ENCODE measurements at regions not wholly inside any gene's neighbourhood (a gene's known extent, or its start where the extent isn't known, plus 50 kb on each side); places are given as distances from the start of the nearest gene placed in this dataset.
"Not testable (repeated sequence)": the region's sequence is repeated elsewhere in the genome, so short reads cannot be mapped to it uniquely, and the experiment has no call there.

- Histone ChIP-seq H2BK15ac (ENCODE audit: low read depth, poor library complexity, severe bottlenecking) (no peak overlapping the region), H3K14ac (ENCODE audit: low read length in 2 of 2) (no peak overlapping the region), H2BK120ac (ENCODE audit: low read depth, low read length) (no peak overlapping the region), H3K4me3 (ENCODE audit: insufficient read depth in 1 of 2, low read depth in 1 of 2, low read length in 2 of 2) (no peak overlapping the region), H3K4me1 (ENCODE audit: control insufficient read depth, insufficient read depth, low read depth, low read length) (no peaks in the 10 kb centered on the region), H3K4me2 (ENCODE audit: low read length, poor library complexity, severe bottlenecking) (no peak overlapping the region), H3K9me3 (ENCODE audit: control insufficient read depth, low read length) (no peaks in the 10 kb centered on the region), H4K8ac (ENCODE audit: low read length) (no peak overlapping the region), H3K27me3 (ENCODE audit: control insufficient read depth in 1 of 2, insufficient read depth in 1 of 2, low read length in 2 of 2) (no peaks in the 10 kb centered on the region), H2BK5ac (ENCODE audit: low read depth, low read length, poor library complexity, severe bottlenecking) (no peak overlapping the region), H3K27ac (ENCODE audit: low read length, poor library complexity, severe bottlenecking) (no peak overlapping the region), H3K36me3 (ENCODE audit: control insufficient read depth in 1 of 2, insufficient read depth in 2 of 2, low read depth in 1 of 2, low read length in 2 of 2) (no peaks in the 10 kb centered on the region), H3K4ac (ENCODE audit: low read depth in 1 of 2, low read length in 2 of 2) (no peak overlapping the region), H2AK5ac (ENCODE audit: low read length, severe bottlenecking) (no peak overlapping the region), H3K9ac (ENCODE audit: low read length) (no peak overlapping the region), H3K18ac (ENCODE audit: low read depth in 1 of 2, low read length in 2 of 2) (no peak overlapping the region), H3K23ac (ENCODE audit: low read length in 2 of 2) (no peak overlapping the region), H4K91ac (ENCODE audit: low read length) (no peak overlapping the region), H3K79me1 (replicated peaks; ENCODE audit: low read length, poor library complexity, severe bottlenecking) (no peaks in the 10 kb centered on the region), H2BK12ac (ENCODE audit: low read length in 2 of 2) (no peak overlapping the region), H2AFZ (ENCODE audit: low read depth, low read length) (no peak overlapping the region)
- DNase-seq, result no peak
- WGBS, result no CpG with 5 or more reads among the region's 3 CpGs
These were observed 624.7 kb upstream of the ACO1 start for GRCh38 chr9:31759703-31760102.

GRCh38 chr9:31774021-31774420 lies 610.4 kb upstream of the ACO1 start:
- H3K9ac ChIP-seq (ENCODE audit: low read length); H2BK15ac ChIP-seq (ENCODE audit: low read depth, poor library complexity, severe bottlenecking); H4K91ac ChIP-seq (ENCODE audit: low read length); H3K79me1 ChIP-seq (replicated peaks; ENCODE audit: low read length, poor library complexity, severe bottlenecking); H4K8ac ChIP-seq (ENCODE audit: low read length); H3K4me3 ChIP-seq (ENCODE audit: insufficient read depth in 1 of 2, low read depth in 1 of 2, low read length in 2 of 2); H3K36me3 ChIP-seq (ENCODE audit: control insufficient read depth in 1 of 2, insufficient read depth in 2 of 2, low read depth in 1 of 2, low read length in 2 of 2); H3K4me1 ChIP-seq (ENCODE audit: control insufficient read depth, insufficient read depth, low read depth, low read length); H3K23ac ChIP-seq (ENCODE audit: low read length in 2 of 2); H3K4me2 ChIP-seq (ENCODE audit: low read length, poor library complexity, severe bottlenecking); H2AK5ac ChIP-seq (ENCODE audit: low read length, severe bottlenecking); H2BK120ac ChIP-seq (ENCODE audit: low read depth, low read length); H2AFZ ChIP-seq (ENCODE audit: low read depth, low read length); H3K27me3 ChIP-seq (ENCODE audit: control insufficient read depth in 1 of 2, insufficient read depth in 1 of 2, low read length in 2 of 2); H3K18ac ChIP-seq (ENCODE audit: low read depth in 1 of 2, low read length in 2 of 2); H2BK5ac ChIP-seq (ENCODE audit: low read depth, low read length, poor library complexity, severe bottlenecking); H2BK12ac ChIP-seq (ENCODE audit: low read length in 2 of 2); DNase-seq; H3K4ac ChIP-seq (ENCODE audit: low read depth in 1 of 2, low read length in 2 of 2); H3K14ac ChIP-seq (ENCODE audit: low read length in 2 of 2); H3K27ac ChIP-seq (ENCODE audit: low read length, poor library complexity, severe bottlenecking): not testable (repeated sequence)
- H3K9me3 ChIP-seq (ENCODE audit: control insufficient read depth, low read length), result peaks cover 24% of the 10 kb centered on the region
- WGBS, result no CpG with 5 or more reads among the region's 3 CpGs

DNA sequence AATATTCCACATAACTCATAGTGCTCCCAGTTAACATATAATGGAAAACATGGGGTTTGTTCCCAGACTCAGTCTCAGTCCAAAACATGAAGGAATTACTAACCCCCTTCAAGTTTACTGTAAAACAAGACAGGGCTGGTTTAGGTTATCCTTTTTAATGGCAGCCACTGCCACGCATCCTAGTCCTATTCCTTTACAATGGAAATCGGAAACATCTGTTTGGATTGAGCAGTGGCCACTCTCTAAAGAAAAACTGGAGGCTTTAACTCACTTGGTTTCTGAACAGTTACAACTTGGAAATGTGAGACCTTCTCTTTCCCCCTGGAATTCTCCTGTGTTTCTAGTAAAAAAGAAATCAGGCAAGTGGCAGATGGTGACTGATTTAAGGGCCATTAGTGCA lies 609.9 kb upstream of the ACO1 start:
- Histone ChIP-seq H3K23ac (ENCODE audit: low read length in 2 of 2) (no peak overlapping the region), H2BK5ac (ENCODE audit: low read depth, low read length, poor library complexity, severe bottlenecking) (no peak overlapping the region), H2AK5ac (ENCODE audit: low read length, severe bottlenecking) (no peak overlapping the region), H3K4me2 (ENCODE audit: low read length, poor library complexity, severe bottlenecking) (no peak overlapping the region), H3K9me3 (ENCODE audit: control insufficient read depth, low read length) (peaks cover 20% of the 10 kb centered on the region), H3K4me3 (ENCODE audit: insufficient read depth in 1 of 2, low read depth in 1 of 2, low read length in 2 of 2) (no peak overlapping the region), H3K4me1 (ENCODE audit: control insufficient read depth, insufficient read depth, low read depth, low read length) (no peaks in the 10 kb centered on the region), H3K27ac (ENCODE audit: low read length, poor library complexity, severe bottlenecking) (no peak overlapping the region), H3K4ac (ENCODE audit: low read depth in 1 of 2, low read length in 2 of 2) (no peak overlapping the region), H3K79me1 (replicated peaks; ENCODE audit: low read length, poor library complexity, severe bottlenecking) (no peaks in the 10 kb centered on the region), H2AFZ (ENCODE audit: low read depth, low read length) (no peak overlapping the region), H2BK12ac (ENCODE audit: low read length in 2 of 2) (no peak overlapping the region), H2BK120ac (ENCODE audit: low read depth, low read length) (no peak overlapping the region), H3K27me3 (ENCODE audit: control insufficient read depth in 1 of 2, insufficient read depth in 1 of 2, low read length in 2 of 2) (no peaks in the 10 kb centered on the region), H2BK15ac (ENCODE audit: low read depth, poor library complexity, severe bottlenecking) (no peak overlapping the region), H3K9ac (ENCODE audit: low read length) (no peak overlapping the region), H3K36me3 (ENCODE audit: control insufficient read depth in 1 of 2, insufficient read depth in 2 of 2, low read depth in 1 of 2, low read length in 2 of 2) (no peaks in the 10 kb centered on the region), H3K18ac (ENCODE audit: low read depth in 1 of 2, low read length in 2 of 2) (no peak overlapping the region), H4K8ac (ENCODE audit: low read length) (no peak overlapping the region), H4K91ac (ENCODE audit: low read length) (no peak overlapping the region), H3K14ac (ENCODE audit: low read length in 2 of 2) (no peak overlapping the region)
- DNase-seq, result no peak
- 100% methylated on average over 2 of the region's 2 CpGs for WGBS

- H2BK15ac ChIP-seq (ENCODE audit: low read depth, poor library complexity, severe bottlenecking), result no peak overlapping the region
- no peak overlapping the region for H2BK12ac ChIP-seq (ENCODE audit: low read length in 2 of 2)
- no peaks in the 10 kb centered on the region for H3K4me1 ChIP-seq (ENCODE audit: control insufficient read depth, insufficient read depth, low read depth, low read length)
- H4K8ac ChIP-seq (ENCODE audit: low read length), result no peak overlapping the region
- no peak overlapping the region for H3K27ac ChIP-seq (ENCODE audit: low read length, poor library complexity, severe bottlenecking)
- H2AFZ ChIP-seq (ENCODE audit: low read depth, low read length), result no peak overlapping the region
- H3K14ac ChIP-seq (ENCODE audit: low read length in 2 of 2), result no peak overlapping the region
- H2BK5ac ChIP-seq (ENCODE audit: low read depth, low read length, poor library complexity, severe bottlenecking), result no peak overlapping the region
- no peak overlapping the region for H2BK120ac ChIP-seq (ENCODE audit: low read depth, low read length)
- no peak overlapping the region for H3K9ac ChIP-seq (ENCODE audit: low read length)
- WGBS, result 71% methylated on average over 1 of the region's 3 CpGs
- H3K9me3 ChIP-seq (ENCODE audit: control insufficient read depth, low read length), result peaks cover 17% of the 10 kb centered on the region
- H3K27me3 ChIP-seq (ENCODE audit: control insufficient read depth in 1 of 2, insufficient read depth in 1 of 2, low read length in 2 of 2), result no peaks in the 10 kb centered on the region
- H3K4me2 ChIP-seq (ENCODE audit: low read length, poor library complexity, severe bottlenecking), result no peak overlapping the region
- no peak overlapping the region for H3K18ac ChIP-seq (ENCODE audit: low read depth in 1 of 2, low read length in 2 of 2)
- H3K36me3 ChIP-seq (ENCODE audit: control insufficient read depth in 1 of 2, insufficient read depth in 2 of 2, low read depth in 1 of 2, low read length in 2 of 2), result no peaks in the 10 kb centered on the region
- no peaks in the 10 kb centered on the region for H3K79me1 ChIP-seq (replicated peaks; ENCODE audit: low read length, poor library complexity, severe bottlenecking)
- no peak for DNase-seq
- H4K91ac ChIP-seq (ENCODE audit: low read length), result no peak overlapping the region
- H2AK5ac ChIP-seq (ENCODE audit: low read length, severe bottlenecking), result no peak overlapping the region
- H3K4ac ChIP-seq (ENCODE audit: low read depth in 1 of 2, low read length in 2 of 2), result no peak overlapping the region
- H3K23ac ChIP-seq (ENCODE audit: low read length in 2 of 2), result no peak overlapping the region
- H3K4me3 ChIP-seq (ENCODE audit: insufficient read depth in 1 of 2, low read depth in 1 of 2, low read length in 2 of 2), result no peak overlapping the region
These were observed 608.0 kb upstream of the ACO1 start for GRCh38 chr9:31776471-31776870.
